ENCODE measurements at regions not wholly inside any gene's neighbourhood (a gene's known extent, or its start where the extent isn't known, plus 50 kb on each side); places are given as distances from the start of the nearest gene placed in this dataset.

DNA sequence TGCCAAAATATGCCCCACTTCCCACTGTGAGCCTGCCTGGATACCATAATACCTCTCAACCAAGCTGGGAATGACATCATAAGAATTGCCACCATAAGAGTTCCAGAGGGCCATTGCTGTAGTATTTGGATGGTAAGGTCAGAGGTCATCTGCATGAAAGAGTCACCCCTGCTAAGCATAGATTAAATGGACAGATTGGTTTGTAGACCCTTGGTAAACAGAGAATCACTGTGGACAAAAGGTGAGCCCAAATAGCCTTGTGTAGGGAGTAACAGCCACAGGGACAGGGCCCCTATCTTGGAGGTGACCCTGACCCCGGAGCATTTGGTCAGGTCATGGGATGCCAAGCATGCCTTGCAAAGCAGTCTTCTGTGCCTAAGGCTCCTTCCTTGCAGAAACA, 129.7 kb downstream of the GPAM start:
- intact Hi-C loops (cut with DNase I; ENCODE audit: low total_unique reads), result no loop called here
- Histone ChIP-seq H3K4me1 (no peaks in the 10 kb centered on the region), H3K36me3 (no peaks in the 10 kb centered on the region), H3K9me3 (no peaks in the 10 kb centered on the region), H3K27me3 (replicated peaks in 1 of 7) (no peaks in the 10 kb centered on the region), H3K4me3 (no peak overlapping the region), H3K27ac (no peak overlapping the region)
- TF ChIP-seq, protein P1, sequence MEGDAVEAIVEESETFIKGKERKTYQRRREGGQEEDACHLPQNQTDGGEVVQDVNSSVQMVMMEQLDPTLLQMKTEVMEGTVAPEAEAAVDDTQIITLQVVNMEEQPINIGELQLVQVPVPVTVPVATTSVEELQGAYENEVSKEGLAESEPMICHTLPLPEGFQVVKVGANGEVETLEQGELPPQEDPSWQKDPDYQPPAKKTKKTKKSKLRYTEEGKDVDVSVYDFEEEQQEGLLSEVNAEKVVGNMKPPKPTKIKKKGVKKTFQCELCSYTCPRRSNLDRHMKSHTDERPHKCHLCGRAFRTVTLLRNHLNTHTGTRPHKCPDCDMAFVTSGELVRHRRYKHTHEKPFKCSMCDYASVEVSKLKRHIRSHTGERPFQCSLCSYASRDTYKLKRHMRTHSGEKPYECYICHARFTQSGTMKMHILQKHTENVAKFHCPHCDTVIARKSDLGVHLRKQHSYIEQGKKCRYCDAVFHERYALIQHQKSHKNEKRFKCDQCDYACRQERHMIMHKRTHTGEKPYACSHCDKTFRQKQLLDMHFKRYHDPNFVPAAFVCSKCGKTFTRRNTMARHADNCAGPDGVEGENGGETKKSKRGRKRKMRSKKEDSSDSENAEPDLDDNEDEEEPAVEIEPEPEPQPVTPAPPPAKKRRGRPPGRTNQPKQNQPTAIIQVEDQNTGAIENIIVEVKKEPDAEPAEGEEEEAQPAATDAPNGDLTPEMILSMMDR (IDR thresholded peaks at IDR 0.05 in 8 of 11, conservative IDR thresholded peaks at IDR 0.05 in 3 of 11), result no peak
- TF ChIP-seq POLR2AphosphoS5 (IDR thresholded peaks at IDR 0.05) (no peak), POLR2A (IDR thresholded peaks at IDR 0.05) (no peak)
- DNase-seq, result no peak
- 70 to 96% (median 89%) methylated on average over 1 of the region's 1 CpG for WGBS, 5 donors

DNA sequence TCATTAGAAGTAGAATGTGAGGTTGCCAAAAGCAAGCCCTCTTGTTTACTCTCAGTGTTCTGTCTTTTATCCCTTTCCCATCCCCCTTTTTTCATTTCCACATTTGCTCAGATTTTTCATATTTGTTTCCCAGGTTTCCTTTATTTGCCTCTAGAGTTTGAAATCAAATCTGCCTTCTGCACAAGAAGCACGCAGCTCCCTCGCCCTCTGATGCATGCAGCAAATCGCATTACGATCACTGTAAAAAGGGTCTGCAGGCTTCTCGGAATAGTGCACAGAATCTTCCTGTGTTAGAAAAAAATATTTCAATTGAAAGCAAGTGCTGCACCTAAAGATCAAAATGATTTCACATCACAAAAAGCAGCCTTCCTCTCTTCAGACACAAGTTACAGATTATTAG, 129.0 kb downstream of the GPAM start:
- Histone ChIP-seq H3K9me3 (no peaks in the 10 kb centered on the region), H3K36me3 (no peaks in the 10 kb centered on the region), H3K4me1 (no peaks in the 10 kb centered on the region), H3K27ac (no peak overlapping the region), H3K4me3 (no peak overlapping the region), H3K27me3 (replicated peaks in 1 of 7) (no peaks in the 10 kb centered on the region)
- intact Hi-C loops (cut with DNase I; ENCODE audit: low total_unique reads), result no loop called here
- 86 to 97% (median 96%) methylated on average over 5 of the region's 5 CpGs for WGBS, 5 donors
- TF ChIP-seq POLR2AphosphoS5 (IDR thresholded peaks at IDR 0.05), result no peak
- TF ChIP-seq, protein P1 (IDR thresholded peaks at IDR 0.05 in 8 of 11, conservative IDR thresholded peaks at IDR 0.05 in 3 of 11), result no peak
- TF ChIP-seq POLR2A (IDR thresholded peaks at IDR 0.05), result no peak
- no peak for DNase-seq

DNA sequence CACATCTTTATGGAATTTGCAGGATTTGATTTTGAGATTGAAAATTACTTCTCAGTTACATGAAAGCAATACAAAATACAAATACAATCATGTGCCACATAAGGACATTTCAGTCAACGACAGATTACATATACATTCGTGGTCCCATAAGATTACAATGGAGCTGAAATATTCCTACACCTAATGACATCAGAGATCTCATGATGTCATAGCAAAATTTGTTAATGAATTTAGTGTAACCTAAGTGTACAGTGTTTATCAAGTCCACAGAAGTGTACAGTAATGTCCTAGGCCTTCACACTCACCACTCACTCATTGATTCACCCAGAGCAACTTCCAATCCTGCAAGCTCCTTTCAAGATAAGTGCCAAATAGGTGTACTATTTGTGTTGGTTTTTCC, 126.5 kb downstream of the GPAM start:
- no peaks in the 10 kb centered on the region for H3K36me3 ChIP-seq
- 76 to 92% (median 90%) methylated on average over 2 of the region's 2 CpGs for WGBS, 5 donors
- no peak overlapping the region for H3K27ac ChIP-seq
- no peak for DNase-seq
- no peak overlapping the region for H3K4me3 ChIP-seq
- intact Hi-C loops (cut with DNase I; ENCODE audit: low total_unique reads), result no loop called here
- TF ChIP-seq POLR2AphosphoS5 (IDR thresholded peaks at IDR 0.05), result no peak
- no peak for TF ChIP-seq POLR2A (IDR thresholded peaks at IDR 0.05)
- TF ChIP-seq, protein P1 (IDR thresholded peaks at IDR 0.05 in 8 of 11, conservative IDR thresholded peaks at IDR 0.05 in 3 of 11), result no peak
- no peaks in the 10 kb centered on the region for H3K4me1 ChIP-seq
- no peaks in the 10 kb centered on the region for H3K27me3 ChIP-seq (replicated peaks in 1 of 7)
- H3K9me3 ChIP-seq, result no peaks in the 10 kb centered on the region

DNA sequence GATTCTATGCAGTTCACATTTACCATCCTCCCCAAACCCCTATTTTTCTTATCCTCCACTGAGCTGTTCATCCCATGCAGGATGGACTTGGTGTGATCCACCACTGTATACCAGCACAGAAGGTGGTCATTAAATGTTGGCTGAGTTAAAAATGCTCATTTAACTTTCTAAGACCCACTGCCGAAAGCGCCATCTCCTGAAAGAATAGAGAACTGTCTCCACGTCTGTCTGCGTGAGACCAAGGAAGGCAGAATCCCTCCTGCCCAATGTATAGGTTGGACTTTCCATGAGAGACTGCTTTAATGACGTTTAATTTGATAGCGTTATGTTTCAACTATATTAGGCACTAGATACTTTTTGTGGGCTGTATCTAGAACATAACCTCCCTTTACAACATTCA, 124.3 kb downstream of the GPAM start:
- Histone ChIP-seq H3K9me3 (no peaks in the 10 kb centered on the region), H3K27ac (no peak overlapping the region), H3K4me3 (no peak overlapping the region), H3K4me1 (no peaks in the 10 kb centered on the region), H3K27me3 (replicated peaks in 1 of 7) (no peaks in the 10 kb centered on the region), H3K36me3 (no peaks in the 10 kb centered on the region)
- DNase-seq, result no peak
- TF ChIP-seq POLR2AphosphoS5 (IDR thresholded peaks at IDR 0.05), result no peak
- no peak for TF ChIP-seq POLR2A (IDR thresholded peaks at IDR 0.05)
- TF ChIP-seq, protein P1 (IDR thresholded peaks at IDR 0.05 in 8 of 11, conservative IDR thresholded peaks at IDR 0.05 in 3 of 11), result no peak
- 71 to 86% (median 79%) methylated on average over 6 of the region's 6 CpGs for WGBS, 5 donors
- intact Hi-C loops (cut with DNase I; ENCODE audit: low total_unique reads), result no loop called here

All from spleen (tissue), 11 donors.